ENCODE measurements at regions not wholly inside any gene's neighbourhood (a gene's known extent, or its start where the extent isn't known, plus 50 kb on each side); places are given as distances from the start of the nearest gene placed in this dataset.

GRCh38 chr3:162540421-162540820, 1043.8 kb downstream of the OTOL1 start:
- ChIA-PET CTCF (no interaction called here), POLR2A (no interaction called here)
- intact Hi-C loops (cut with micrococcal nuclease) = no loop called here
- Mint-ChIP-seq H3K27me3 (no peaks in the 10 kb centered on the region), H3K9me3 (no peaks in the 10 kb centered on the region), H3K27ac (no peak overlapping the region), H3K36me3 (ENCODE audit: low read depth) (no peaks in the 10 kb centered on the region), H3K4me3 (no peak overlapping the region), H3K4me1 (ENCODE audit: low read depth) (no peaks in the 10 kb centered on the region)
- no peak for ATAC-seq
- TF ChIP-seq CTCF (IDR thresholded peaks at IDR 0.05) = no peak
- DNase-seq = no peak

- CTCF ChIA-PET = no interaction called here
- intact Hi-C loops (cut with micrococcal nuclease) = no loop called here
- POLR2A ChIA-PET = no interaction called here
- no peaks in the 10 kb centered on the region for H3K4me1 Mint-ChIP-seq (ENCODE audit: low read depth)
- no peaks in the 10 kb centered on the region for H3K9me3 Mint-ChIP-seq
- no peak overlapping the region for H3K27ac Mint-ChIP-seq
- DNase-seq (no peak), ATAC-seq (no peak)
- TF ChIP-seq CTCF (IDR thresholded peaks at IDR 0.05) = no peak
- H3K27me3 Mint-ChIP-seq = no peaks in the 10 kb centered on the region
- H3K36me3 Mint-ChIP-seq (ENCODE audit: low read depth) = no peaks in the 10 kb centered on the region
- H3K4me3 Mint-ChIP-seq = no peak overlapping the region
Observed at GRCh38 chr3:162541923-162542322, 1045.3 kb downstream of the OTOL1 start.

GRCh38 chr3:162544246-162544645, 1047.6 kb downstream of the OTOL1 start:
- H3K36me3 Mint-ChIP-seq (ENCODE audit: low read depth) = no peaks in the 10 kb centered on the region
- ChIA-PET CTCF (interaction anchor here (1.1 kb wide), 1 partner anchor 11 kb away, joined by 3 read pairs; no protein-coding TSS in a partner anchor), POLR2A (no interaction called here)
- intact Hi-C loops (cut with micrococcal nuclease) = no loop called here
- TF ChIP-seq CTCF (IDR thresholded peaks at IDR 0.05) = no peak
- ATAC-seq = no peak
- H3K9me3 Mint-ChIP-seq = no peaks in the 10 kb centered on the region
- no peaks in the 10 kb centered on the region for H3K4me1 Mint-ChIP-seq (ENCODE audit: low read depth)
- no peak overlapping the region for H3K27ac Mint-ChIP-seq
- H3K4me3 Mint-ChIP-seq = no peak overlapping the region
- no peak for DNase-seq
- no peaks in the 10 kb centered on the region for H3K27me3 Mint-ChIP-seq

GRCh38 chr3:162546910-162547309, 1050.3 kb downstream of the OTOL1 start:
- intact Hi-C loops (cut with micrococcal nuclease) = no loop called here
- H3K27ac Mint-ChIP-seq = no peak overlapping the region
- DNase-seq = no peak
- no peaks in the 10 kb centered on the region for H3K36me3 Mint-ChIP-seq (ENCODE audit: low read depth)
- no peak for ATAC-seq
- POLR2A ChIA-PET = no interaction called here
- H3K4me3 Mint-ChIP-seq = no peak overlapping the region
- H3K27me3 Mint-ChIP-seq = no peaks in the 10 kb centered on the region
- CTCF ChIA-PET = no interaction called here
- H3K4me1 Mint-ChIP-seq (ENCODE audit: low read depth) = no peaks in the 10 kb centered on the region
- no peak for TF ChIP-seq CTCF (IDR thresholded peaks at IDR 0.05)
- no peaks in the 10 kb centered on the region for H3K9me3 Mint-ChIP-seq

- Mint-ChIP-seq H3K4me1 (ENCODE audit: low read depth) (no peaks in the 10 kb centered on the region), H3K9me3 (no peaks in the 10 kb centered on the region), H3K27ac (no peak overlapping the region), H3K36me3 (ENCODE audit: low read depth) (no peaks in the 10 kb centered on the region), H3K4me3 (no peak overlapping the region), H3K27me3 (no peaks in the 10 kb centered on the region)
- ChIA-PET POLR2A (no interaction called here), CTCF (no interaction called here)
- intact Hi-C loops (cut with micrococcal nuclease) = no loop called here
- no peak for DNase-seq
- TF ChIP-seq CTCF (IDR thresholded peaks at IDR 0.05) = no peak
- no peak for ATAC-seq
Observed at GRCh38 chr3:162547321-162547720, 1050.7 kb downstream of the OTOL1 start.
